ENCODE measurements at regions not wholly inside any gene's neighbourhood (a gene's known extent, or its start where the extent isn't known, plus 50 kb on each side); places are given as distances from the start of the nearest gene placed in this dataset.
"Not testable (repeated sequence)": the region's sequence is repeated elsewhere in the genome, so short reads cannot be mapped to it uniquely, and the experiment has no call there.

- no peak for DNase-seq
Measured at GRCh38 chr13:70985371-70985770, 877.1 kb upstream of the KLHL1 start.

- DNase-seq = not testable (repeated sequence)
Measured at GRCh38 chr13:70981219-70981618, 873.0 kb upstream of the KLHL1 start.

- no peak for DNase-seq
Measured at GRCh38 chr13:70969321-70969720, 861.1 kb upstream of the KLHL1 start.

- no peak for DNase-seq
Measured at GRCh38 chr13:70967564-70967963, 859.3 kb upstream of the KLHL1 start.

GRCh38 chr13:70964874-70965273 lies 856.6 kb upstream of the KLHL1 start:
- DNase-seq = no peak

- no peak for DNase-seq
Measured at GRCh38 chr13:70964124-70964523, 855.9 kb upstream of the KLHL1 start.

- peak; percentile 46 for DNase-seq
Measured at GRCh38 chr13:70960841-70961443, 852.7 kb upstream of the KLHL1 start.

- no peak for DNase-seq
Measured at GRCh38 chr13:70959035-70959775, 851.0 kb upstream of the KLHL1 start.

- no peak for DNase-seq
Measured at GRCh38 chr13:70955887-70956286, 847.6 kb upstream of the KLHL1 start.

- no peak for DNase-seq
Measured at GRCh38 chr13:70950664-70951063, 842.4 kb upstream of the KLHL1 start.

GRCh38 chr13:70945506-70945905 lies 837.3 kb upstream of the KLHL1 start:
- no peak for DNase-seq

- no peak for DNase-seq
Measured at GRCh38 chr13:70941454-70941853, 833.2 kb upstream of the KLHL1 start.

GRCh38 chr13:70938462-70938861 lies 830.2 kb upstream of the KLHL1 start:
- no peak for DNase-seq

GRCh38 chr13:70932511-70932910 lies 824.3 kb upstream of the KLHL1 start:
- no peak for DNase-seq

GRCh38 chr13:70923863-70924752 lies 815.9 kb upstream of the KLHL1 start:
- DNase-seq = no peak

GRCh38 chr13:70911286-70911685 lies 803.0 kb upstream of the KLHL1 start:
- DNase-seq = no peak

GRCh38 chr13:70908795-70909194 lies 800.5 kb upstream of the KLHL1 start:
- DNase-seq = no peak

- no peak for DNase-seq
Measured at GRCh38 chr13:70905035-70905434, 796.8 kb upstream of the KLHL1 start.

- no peak for DNase-seq
Measured at GRCh38 chr13:70896136-70896535, 787.9 kb upstream of the KLHL1 start.

GRCh38 chr13:70895599-70895998 lies 787.3 kb upstream of the KLHL1 start:
- DNase-seq = no peak

GRCh38 chr13:70894258-70894657 lies 786.0 kb upstream of the KLHL1 start:
- no peak for DNase-seq

- no peak for DNase-seq
Measured at GRCh38 chr13:70893832-70894231, 785.6 kb upstream of the KLHL1 start.

- no peak for DNase-seq
Measured at GRCh38 chr13:70890289-70890688, 782.0 kb upstream of the KLHL1 start.
